ENCODE measurements at regions not wholly inside any gene's neighbourhood (a gene's known extent, or its start where the extent isn't known, plus 50 kb on each side); places are given as distances from the start of the nearest gene placed in this dataset.

DNA sequence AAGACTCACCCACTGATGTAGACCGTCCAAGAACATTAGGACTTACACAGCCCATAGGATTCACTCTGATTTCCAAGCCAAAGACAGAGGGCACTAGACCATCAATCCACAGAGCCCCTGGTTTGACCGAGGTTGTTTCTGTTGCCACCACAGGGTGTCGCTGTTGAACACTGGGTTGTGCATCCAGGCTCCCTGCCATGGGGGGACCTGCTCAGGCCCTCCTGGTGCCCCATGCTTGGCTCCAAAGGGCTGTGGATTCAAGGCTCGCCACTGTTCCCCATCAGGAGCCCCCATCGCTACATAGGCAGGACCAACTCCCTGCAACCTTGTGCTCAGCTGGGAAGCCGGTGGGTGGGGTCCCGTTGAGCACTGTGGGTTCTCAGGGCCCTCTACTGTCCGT is 128.0 kb upstream of the ANO1 start:
- TF ChIP-seq, protein P1, sequence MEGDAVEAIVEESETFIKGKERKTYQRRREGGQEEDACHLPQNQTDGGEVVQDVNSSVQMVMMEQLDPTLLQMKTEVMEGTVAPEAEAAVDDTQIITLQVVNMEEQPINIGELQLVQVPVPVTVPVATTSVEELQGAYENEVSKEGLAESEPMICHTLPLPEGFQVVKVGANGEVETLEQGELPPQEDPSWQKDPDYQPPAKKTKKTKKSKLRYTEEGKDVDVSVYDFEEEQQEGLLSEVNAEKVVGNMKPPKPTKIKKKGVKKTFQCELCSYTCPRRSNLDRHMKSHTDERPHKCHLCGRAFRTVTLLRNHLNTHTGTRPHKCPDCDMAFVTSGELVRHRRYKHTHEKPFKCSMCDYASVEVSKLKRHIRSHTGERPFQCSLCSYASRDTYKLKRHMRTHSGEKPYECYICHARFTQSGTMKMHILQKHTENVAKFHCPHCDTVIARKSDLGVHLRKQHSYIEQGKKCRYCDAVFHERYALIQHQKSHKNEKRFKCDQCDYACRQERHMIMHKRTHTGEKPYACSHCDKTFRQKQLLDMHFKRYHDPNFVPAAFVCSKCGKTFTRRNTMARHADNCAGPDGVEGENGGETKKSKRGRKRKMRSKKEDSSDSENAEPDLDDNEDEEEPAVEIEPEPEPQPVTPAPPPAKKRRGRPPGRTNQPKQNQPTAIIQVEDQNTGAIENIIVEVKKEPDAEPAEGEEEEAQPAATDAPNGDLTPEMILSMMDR (IDR thresholded peaks at IDR 0.05 in 8 of 11, conservative IDR thresholded peaks at IDR 0.05 in 3 of 11) = peak in 3 of 11 experiments; percentile 18 to 33 (median 26)
- TF ChIP-seq POLR2A (IDR thresholded peaks at IDR 0.05) = no peak
- TF ChIP-seq POLR2AphosphoS5 (IDR thresholded peaks at IDR 0.05) = no peak

Measured in spleen (tissue), 7 donors.